ENCODE measurements at regions not wholly inside any gene's neighbourhood (a gene's known extent, or its start where the extent isn't known, plus 50 kb on each side); places are given as distances from the start of the nearest gene placed in this dataset.

GRCh38 chr13:104987621-104988020, 1547.8 kb downstream of the EFNB2 start:
- no peak overlapping the region for H3K14ac ChIP-seq (replicated peaks; ENCODE audit: low read depth, low read length)
- DNase-seq (no peak), ATAC-seq (ENCODE audit: low read depth) (no peak)
- TF ChIP-seq SMC3 (IDR thresholded peaks at IDR 0.05; ENCODE audit: low read depth, low read length) (no peak), USF2 (IDR thresholded peaks at IDR 0.05; ENCODE audit: low read depth, low read length) (no peak), RFX5 (IDR thresholded peaks at IDR 0.05; ENCODE audit: low read depth, low read length) (no peak), CTCF (conservative IDR thresholded peaks at IDR 0.05; ENCODE audit: low read depth, low read length) (no peak), FOS (IDR thresholded peaks at IDR 0.05; ENCODE audit: low read depth, low read length) (no peak), NFE2L2 (IDR thresholded peaks at IDR 0.05; ENCODE audit: low read depth, low read length) (no peak), RCOR1 (IDR thresholded peaks at IDR 0.05; ENCODE audit: insufficient replicate concordance, low read length) (no peak), MAFK (IDR thresholded peaks at IDR 0.05; ENCODE audit: low read depth, low read length) (no peak)
- H3K18ac ChIP-seq (ENCODE audit: low read depth, low read length) = no peak overlapping the region
- H3K4me3 ChIP-seq (ENCODE audit: insufficient read depth, low read depth, low read length) = no peak overlapping the region
- intact Hi-C loops (cut with micrococcal nuclease) (no loop called here), in situ Hi-C loops (cut with MboI; ENCODE audit: low sequenced_read_pairs) (no loop called here), dilution Hi-C loops (cut with HindIII; ENCODE audit: low sequenced_read_pairs, unreplicated experiment) (no loop called here)
- no peak overlapping the region for H3K4ac ChIP-seq (ENCODE audit: low read depth, low read length)
- WGBS, 2 experiments (ENCODE audit: extremely low coverage in 2 of 2, insufficient read length in 1 of 2) = no CpG with 5 or more reads among the region's 5 CpGs
- H3K4me1 ChIP-seq (ENCODE audit: control insufficient read depth, insufficient read depth, low read length) = no peaks in the 10 kb centered on the region
- H4K5ac ChIP-seq (ENCODE audit: low read depth, low read length) = no peak overlapping the region
- no peak overlapping the region for H2AFZ ChIP-seq (replicated peaks; ENCODE audit: low read length, poor library complexity)
- H2BK20ac ChIP-seq (ENCODE audit: low read depth, low read length) = no peak overlapping the region
- ChIA-PET CTCF (no interaction called here), POLR2A (ENCODE audit: unreplicated experiment) (no interaction called here)
- no TSS peak for BruUV-seq (replicated peaks)
- no peak overlapping the region for H3K23ac ChIP-seq (ENCODE audit: low read depth, low read length)
- H2BK5ac ChIP-seq (ENCODE audit: low read depth, low read length, poor library complexity, severe bottlenecking) = no peak overlapping the region
- H3K56ac ChIP-seq (ENCODE audit: extremely low read depth, insufficient read depth, low read length) = no peak overlapping the region
- H2BK120ac ChIP-seq (ENCODE audit: low read depth, low read length) = no peak overlapping the region
- no peaks in the 10 kb centered on the region for H3K9me3 ChIP-seq (ENCODE audit: control insufficient read depth, insufficient read depth, low read length)
- H4K91ac ChIP-seq (ENCODE audit: insufficient read depth, low read depth, low read length) = no peak overlapping the region
- no peak overlapping the region for H2AK9ac ChIP-seq (replicated peaks; ENCODE audit: low read depth, low read length, poor library complexity)
- no peaks in the 10 kb centered on the region for H3K9me1 ChIP-seq (ENCODE audit: insufficient read depth, low read length)
- H3K9ac ChIP-seq (ENCODE audit: low read depth, low read length) = no peak overlapping the region
- H3K79me1 ChIP-seq (ENCODE audit: low read depth in 1 of 2, low read length in 2 of 2) = no peaks in the 10 kb centered on the region
- H2BK15ac ChIP-seq (ENCODE audit: low read depth, low read length) = no peak overlapping the region
- H3K36me3 ChIP-seq (ENCODE audit: control insufficient read depth, insufficient read depth, low read length) = no peaks in the 10 kb centered on the region
- H4K20me1 ChIP-seq (ENCODE audit: insufficient read depth, low read length) = no peaks in the 10 kb centered on the region
- no peaks in the 10 kb centered on the region for H3K27me3 ChIP-seq (ENCODE audit: control insufficient read depth, insufficient read depth, low read length)
- no peak overlapping the region for H4K8ac ChIP-seq (ENCODE audit: low read depth in 2 of 2, low read length in 2 of 2)
- H3K4me2 ChIP-seq (ENCODE audit: low read depth, low read length) = no peak overlapping the region
- no peak overlapping the region for H2AK5ac ChIP-seq (ENCODE audit: low read depth, low read length)
- H3K27ac ChIP-seq (ENCODE audit: insufficient read depth, low read length) = no peak overlapping the region

Data from IMR-90 (cell line).